ENCODE measurements at regions not wholly inside any gene's neighbourhood (a gene's known extent, or its start where the extent isn't known, plus 50 kb on each side); places are given as distances from the start of the nearest gene placed in this dataset.

DNA sequence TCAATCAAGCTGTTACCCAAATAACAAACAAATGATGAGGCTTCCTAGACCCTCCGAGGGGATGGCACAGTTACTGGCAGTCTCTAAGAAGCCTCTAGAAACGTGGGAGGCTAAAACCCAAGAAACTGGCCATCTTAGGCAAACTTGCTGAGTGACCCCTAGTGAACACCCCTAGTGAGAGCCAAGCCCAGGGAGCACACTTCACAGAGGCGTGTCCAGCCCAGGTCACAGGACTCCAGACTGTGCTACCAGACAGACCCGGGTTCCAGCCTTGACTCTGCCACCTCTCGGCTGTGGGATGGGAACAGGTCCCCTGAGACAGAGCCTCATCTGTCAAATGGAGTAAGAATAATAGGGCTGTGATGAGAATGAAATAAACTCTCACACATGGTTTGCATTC is 83.5 kb upstream of the ASAP2 start:
- intact Hi-C loops (cut with micrococcal nuclease; ENCODE audit: unreplicated experiment) (no loop called here), in situ Hi-C loops (cut with HindIII; ENCODE audit: low pct_unique_long_range_greater_than_20kb, low sequenced_read_pairs) (no loop called here)
- ATAC-seq (no peak), DNase-seq (ENCODE audit: low read depth, low spot score) (no peak)
- Histone ChIP-seq H3K27ac (ENCODE audit: low read length) (no peak overlapping the region), H3K9me3 (ENCODE audit: control insufficient read depth, insufficient read depth, low read depth, low read length) (no peaks in the 10 kb centered on the region), H3K36me3 (ENCODE audit: control insufficient read depth, insufficient read depth, low read length) (no peaks in the 10 kb centered on the region), H3K4me1 (ENCODE audit: control insufficient read depth, insufficient read depth, low read length) (no peaks in the 10 kb centered on the region), H3K27me3 (ENCODE audit: control insufficient read depth, insufficient read depth, low read length) (no peaks in the 10 kb centered on the region), H3K4me3 (ENCODE audit: low read depth in 2 of 2, low read length in 2 of 2) (no peak overlapping the region)
- ChIA-PET POLR2A (no interaction called here), CTCF (no interaction called here)
- BruUV-seq (replicated peaks) = no TSS peak
- TF ChIP-seq SIN3A (IDR thresholded peaks at IDR 0.05; ENCODE audit: borderline replicate concordance, insufficient read depth, low read depth, low read length) (no peak), TCF7L2 (IDR thresholded peaks at IDR 0.05; ENCODE audit: low read depth, low read length) (no peak), POLR2AphosphoS5 (IDR thresholded peaks at IDR 0.05; ENCODE audit: low read depth, low read length) (no peak)
- TF ChIP-seq, protein P1, sequence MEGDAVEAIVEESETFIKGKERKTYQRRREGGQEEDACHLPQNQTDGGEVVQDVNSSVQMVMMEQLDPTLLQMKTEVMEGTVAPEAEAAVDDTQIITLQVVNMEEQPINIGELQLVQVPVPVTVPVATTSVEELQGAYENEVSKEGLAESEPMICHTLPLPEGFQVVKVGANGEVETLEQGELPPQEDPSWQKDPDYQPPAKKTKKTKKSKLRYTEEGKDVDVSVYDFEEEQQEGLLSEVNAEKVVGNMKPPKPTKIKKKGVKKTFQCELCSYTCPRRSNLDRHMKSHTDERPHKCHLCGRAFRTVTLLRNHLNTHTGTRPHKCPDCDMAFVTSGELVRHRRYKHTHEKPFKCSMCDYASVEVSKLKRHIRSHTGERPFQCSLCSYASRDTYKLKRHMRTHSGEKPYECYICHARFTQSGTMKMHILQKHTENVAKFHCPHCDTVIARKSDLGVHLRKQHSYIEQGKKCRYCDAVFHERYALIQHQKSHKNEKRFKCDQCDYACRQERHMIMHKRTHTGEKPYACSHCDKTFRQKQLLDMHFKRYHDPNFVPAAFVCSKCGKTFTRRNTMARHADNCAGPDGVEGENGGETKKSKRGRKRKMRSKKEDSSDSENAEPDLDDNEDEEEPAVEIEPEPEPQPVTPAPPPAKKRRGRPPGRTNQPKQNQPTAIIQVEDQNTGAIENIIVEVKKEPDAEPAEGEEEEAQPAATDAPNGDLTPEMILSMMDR (IDR thresholded peaks at IDR 0.05) = no peak
- TF ChIP-seq, protein P2, sequence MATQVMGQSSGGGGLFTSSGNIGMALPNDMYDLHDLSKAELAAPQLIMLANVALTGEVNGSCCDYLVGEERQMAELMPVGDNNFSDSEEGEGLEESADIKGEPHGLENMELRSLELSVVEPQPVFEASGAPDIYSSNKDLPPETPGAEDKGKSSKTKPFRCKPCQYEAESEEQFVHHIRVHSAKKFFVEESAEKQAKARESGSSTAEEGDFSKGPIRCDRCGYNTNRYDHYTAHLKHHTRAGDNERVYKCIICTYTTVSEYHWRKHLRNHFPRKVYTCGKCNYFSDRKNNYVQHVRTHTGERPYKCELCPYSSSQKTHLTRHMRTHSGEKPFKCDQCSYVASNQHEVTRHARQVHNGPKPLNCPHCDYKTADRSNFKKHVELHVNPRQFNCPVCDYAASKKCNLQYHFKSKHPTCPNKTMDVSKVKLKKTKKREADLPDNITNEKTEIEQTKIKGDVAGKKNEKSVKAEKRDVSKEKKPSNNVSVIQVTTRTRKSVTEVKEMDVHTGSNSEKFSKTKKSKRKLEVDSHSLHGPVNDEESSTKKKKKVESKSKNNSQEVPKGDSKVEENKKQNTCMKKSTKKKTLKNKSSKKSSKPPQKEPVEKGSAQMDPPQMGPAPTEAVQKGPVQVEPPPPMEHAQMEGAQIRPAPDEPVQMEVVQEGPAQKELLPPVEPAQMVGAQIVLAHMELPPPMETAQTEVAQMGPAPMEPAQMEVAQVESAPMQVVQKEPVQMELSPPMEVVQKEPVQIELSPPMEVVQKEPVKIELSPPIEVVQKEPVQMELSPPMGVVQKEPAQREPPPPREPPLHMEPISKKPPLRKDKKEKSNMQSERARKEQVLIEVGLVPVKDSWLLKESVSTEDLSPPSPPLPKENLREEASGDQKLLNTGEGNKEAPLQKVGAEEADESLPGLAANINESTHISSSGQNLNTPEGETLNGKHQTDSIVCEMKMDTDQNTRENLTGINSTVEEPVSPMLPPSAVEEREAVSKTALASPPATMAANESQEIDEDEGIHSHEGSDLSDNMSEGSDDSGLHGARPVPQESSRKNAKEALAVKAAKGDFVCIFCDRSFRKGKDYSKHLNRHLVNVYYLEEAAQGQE (IDR thresholded peaks at IDR 0.05; ENCODE audit: insufficient read depth in 1 of 2, low read depth in 2 of 2, low read length in 1 of 2) = no peak

GRCh38 chr2:9122367-9122766 is 84.2 kb upstream of the ASAP2 start:
- in situ Hi-C loops (cut with HindIII; ENCODE audit: low pct_unique_long_range_greater_than_20kb, low sequenced_read_pairs) = no loop called here

More at GRCh38 chr2:9122367-9122766, 84.2 kb upstream of the ASAP2 start:
- ChIA-PET POLR2A (no interaction called here), CTCF (no interaction called here)
- Histone ChIP-seq H3K36me3 (ENCODE audit: control insufficient read depth, insufficient read depth, low read length) (no peaks in the 10 kb centered on the region), H3K27me3 (ENCODE audit: control insufficient read depth, insufficient read depth, low read length) (no peaks in the 10 kb centered on the region), H3K9me3 (ENCODE audit: control insufficient read depth, insufficient read depth, low read depth, low read length) (no peaks in the 10 kb centered on the region), H3K27ac (ENCODE audit: low read length) (no peak overlapping the region), H3K4me1 (ENCODE audit: control insufficient read depth, insufficient read depth, low read length) (no peaks in the 10 kb centered on the region), H3K4me3 (ENCODE audit: low read depth in 2 of 2, low read length in 2 of 2) (no peak overlapping the region)
- intact Hi-C loops (cut with micrococcal nuclease; ENCODE audit: unreplicated experiment) = no loop called here
- TF ChIP-seq, protein P1 (IDR thresholded peaks at IDR 0.05) = no peak
- TF ChIP-seq POLR2AphosphoS5 (IDR thresholded peaks at IDR 0.05; ENCODE audit: low read depth, low read length) (no peak), TCF7L2 (IDR thresholded peaks at IDR 0.05; ENCODE audit: low read depth, low read length) (no peak), SIN3A (IDR thresholded peaks at IDR 0.05; ENCODE audit: borderline replicate concordance, insufficient read depth, low read depth, low read length) (no peak)
- TF ChIP-seq, protein P2 (IDR thresholded peaks at IDR 0.05; ENCODE audit: insufficient read depth in 1 of 2, low read depth in 2 of 2, low read length in 1 of 2) = no peak
- no TSS peak for BruUV-seq (replicated peaks)
- no peak for DNase-seq (ENCODE audit: low read depth, low spot score)
- no peak for ATAC-seq
